HTR-8/SVneo (cell line): ENCODE measurements at regions not wholly inside any gene's neighbourhood (a gene's known extent, or its start where the extent isn't known, plus 50 kb on each side); places are given as distances from the start of the nearest gene placed in this dataset.

Experiments used
- DNase-seq: peaks from one replicate; pipeline ENCODE4 v3.0.0; 2011; ENCODE audit warnings: low spot score, mixed read lengths; ENCODE audit not compliant: insufficient read length
- FAIRE-seq: peaks from 2 replicates; lab custom pipeline; 2011; peaks lifted over from hg19 to GRCh38; lab: Jason Lieb, UNC

GRCh38 chr6:113433335-113433991, 423.7 kb upstream of the MARCKS start:
- no peak for FAIRE-seq
- DNase-seq: no peak

GRCh38 chr6:113434641-113435040, 422.5 kb upstream of the MARCKS start:
- DNase-seq (no peak), FAIRE-seq (no peak)

DNA sequence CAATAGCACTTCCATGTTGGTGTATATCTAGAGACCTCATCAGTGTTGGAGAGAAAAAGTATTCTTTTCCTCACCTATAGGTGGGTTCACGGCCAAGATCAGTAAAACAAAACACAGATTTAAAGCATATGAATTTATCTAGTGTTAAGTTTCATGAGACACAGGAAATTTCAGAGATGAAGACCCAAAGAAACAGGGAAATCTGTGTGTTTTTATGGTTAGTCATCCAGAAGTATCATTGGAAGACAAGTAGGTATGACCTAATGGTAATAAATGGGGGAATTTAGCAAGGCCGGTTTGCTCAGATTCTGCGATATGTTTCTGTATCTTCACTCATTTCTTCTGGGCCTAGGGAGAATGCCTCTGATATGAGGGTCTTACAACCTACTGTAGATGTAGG, 419.6 kb upstream of the MARCKS start:
- FAIRE-seq (no peak), DNase-seq (no peak)

DNA sequence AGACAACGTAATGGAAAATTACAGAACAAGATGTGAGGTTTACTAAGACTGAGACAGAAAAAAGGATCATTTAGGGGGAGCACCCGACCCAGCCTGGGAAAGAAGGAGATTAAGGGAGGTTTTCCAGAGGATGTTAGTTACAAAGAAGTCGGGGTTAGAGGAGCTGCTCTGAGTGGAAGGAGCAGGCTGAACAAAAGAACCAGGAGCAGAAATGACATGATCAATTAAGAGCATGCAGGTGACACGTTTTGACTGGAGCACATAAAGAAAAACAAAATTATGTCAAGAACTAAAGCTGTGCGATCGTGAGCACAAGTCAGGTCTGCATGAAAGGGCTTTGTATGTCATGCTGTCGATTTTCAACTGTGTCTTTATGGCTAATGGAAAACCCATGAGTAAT, 417.3 kb upstream of the MARCKS start:
- no peak for DNase-seq

DNA sequence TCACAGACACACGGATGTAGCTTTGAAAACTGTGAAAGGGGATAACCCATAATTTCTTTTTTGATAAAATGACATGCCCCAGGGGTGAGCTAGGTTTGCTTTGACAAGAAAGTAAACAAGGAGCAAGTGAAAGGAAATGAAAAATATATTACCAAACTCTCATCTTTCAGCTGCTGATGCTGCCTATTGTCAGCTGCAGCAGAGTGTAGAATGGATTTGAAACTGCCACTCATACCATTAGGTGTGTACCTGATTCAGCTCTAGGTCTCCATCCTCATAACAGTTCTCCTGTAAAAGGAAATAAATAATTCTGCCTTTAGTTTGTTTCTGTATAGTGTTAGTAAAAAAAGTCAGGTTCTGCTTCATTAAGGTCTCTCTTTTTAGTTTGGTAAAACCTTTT, 415.1 kb upstream of the MARCKS start:
- no peak for DNase-seq
- no peak for FAIRE-seq

More for the DNA sequence above, 417.3 kb upstream of the MARCKS start:
- FAIRE-seq: no peak

GRCh38 chr6:113445201-113445600, 411.9 kb upstream of the MARCKS start:
- DNase-seq: no peak
- no peak for FAIRE-seq

- FAIRE-seq: no peak
- peak; percentile 40 for DNase-seq
These were observed 409.9 kb upstream of the MARCKS start for GRCh38 chr6:113447088-113447831.

GRCh38 chr6:113449051-113449450, 408.1 kb upstream of the MARCKS start:
- FAIRE-seq: no peak
- DNase-seq: no peak

- DNase-seq (no peak), FAIRE-seq (peak; percentile 62)
These were observed 407.1 kb upstream of the MARCKS start for GRCh38 chr6:113450061-113450465.

DNA sequence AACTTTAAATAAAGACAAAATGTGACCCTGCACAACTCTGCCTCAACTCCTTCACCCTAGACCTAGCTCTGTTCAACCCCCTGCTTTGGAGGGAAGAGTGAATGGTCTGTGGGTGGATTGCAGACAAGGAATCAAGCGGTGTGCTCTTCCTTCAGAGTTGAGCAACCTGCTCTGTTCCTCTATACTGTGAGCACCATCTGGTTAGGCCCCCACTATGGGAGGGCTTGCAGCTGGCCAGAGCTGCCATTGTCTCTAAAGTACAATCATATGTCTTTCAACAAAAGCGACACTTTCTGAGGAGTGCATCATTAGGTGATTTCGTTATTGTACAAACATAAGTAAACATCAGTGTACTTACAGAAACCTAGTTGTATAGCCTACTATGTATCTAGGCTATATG, 406.1 kb upstream of the MARCKS start:
- FAIRE-seq (no peak), DNase-seq (no peak)

DNA sequence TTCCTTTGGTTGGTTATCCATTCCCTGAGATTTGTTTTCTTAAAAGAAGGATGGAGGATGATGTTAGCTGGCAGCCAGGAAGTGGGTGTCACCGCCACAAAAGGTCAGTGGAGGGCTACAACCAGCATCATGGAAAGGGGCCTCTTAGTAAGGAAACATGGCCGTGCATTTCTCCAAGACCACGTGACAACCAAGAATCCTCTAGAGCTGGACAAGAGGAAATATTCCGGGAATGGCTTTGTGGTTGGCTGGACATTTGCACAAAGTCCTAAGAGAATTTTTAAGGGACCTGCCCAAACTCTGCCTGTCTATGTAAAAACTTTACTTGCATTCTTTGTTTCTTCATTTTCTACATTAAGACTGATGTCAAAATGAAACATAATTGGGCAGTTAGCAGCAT, 399.9 kb upstream of the MARCKS start:
- peak; percentile 58 for DNase-seq
- peak; percentile 87 for FAIRE-seq

- no peak for FAIRE-seq
- DNase-seq: no peak
These were observed 399.4 kb upstream of the MARCKS start for GRCh38 chr6:113457751-113458150.

GRCh38 chr6:113458368-113459010, 398.7 kb upstream of the MARCKS start:
- no peak for DNase-seq
- no peak for FAIRE-seq

DNA sequence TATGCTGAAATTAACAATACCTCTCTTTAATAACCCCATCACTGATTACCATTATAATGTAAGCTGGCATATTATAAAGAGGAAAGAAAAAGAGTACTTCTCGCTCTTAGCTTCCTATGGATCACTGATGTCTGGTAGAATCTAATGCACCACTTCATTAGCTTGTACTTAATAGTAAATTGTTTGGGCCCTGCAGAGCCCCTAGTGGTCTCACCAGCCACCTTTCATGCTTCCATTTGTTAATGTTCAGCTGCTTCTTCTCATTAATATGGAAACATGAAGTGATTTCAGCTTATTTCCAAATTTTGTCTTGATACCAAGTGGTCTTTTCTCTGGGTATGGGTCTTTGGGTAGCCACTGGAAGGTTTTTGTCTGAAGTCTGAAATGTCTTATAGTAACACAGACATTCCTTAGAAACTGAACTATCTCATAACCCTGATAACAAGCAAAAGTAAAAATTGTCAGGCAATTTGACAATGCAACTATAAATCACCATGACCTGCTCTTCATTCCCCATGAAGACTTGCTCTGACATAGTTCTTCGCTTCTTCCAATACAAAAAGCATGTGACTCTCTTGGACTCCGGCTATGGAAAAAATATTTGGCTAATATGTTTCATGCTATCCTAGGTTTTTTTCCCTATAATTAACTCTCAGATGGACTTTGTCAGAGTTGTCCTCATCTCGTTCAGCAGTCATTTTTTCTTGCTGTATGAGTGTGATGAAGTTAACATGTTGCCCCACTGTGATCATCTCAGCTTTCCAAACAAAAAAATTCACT, 395.8 kb upstream of the MARCKS start:
- FAIRE-seq: no peak
- DNase-seq: no peak

DNA sequence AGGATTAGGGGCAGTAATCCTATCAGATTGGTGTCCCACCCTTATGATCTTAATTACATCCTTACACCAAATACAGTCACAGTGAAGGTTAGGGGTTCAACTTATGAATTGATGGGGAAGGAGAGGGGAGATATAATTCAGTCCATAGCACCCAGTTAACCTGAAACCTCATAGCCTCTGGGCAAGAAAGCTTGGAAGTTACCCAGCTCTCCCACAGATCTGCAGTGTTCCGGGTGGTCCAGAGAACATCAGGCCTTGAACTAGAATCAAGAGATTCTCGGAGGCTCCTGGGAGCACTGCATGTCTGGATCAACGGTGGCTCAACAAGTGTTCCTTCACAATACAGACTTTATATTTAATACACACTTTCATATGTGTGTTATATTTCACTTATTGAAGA, 392.6 kb upstream of the MARCKS start:
- FAIRE-seq (peak; percentile 58), DNase-seq (no peak)

- DNase-seq (peak; percentile 47), FAIRE-seq (peak; percentile 86)
These were observed 392.2 kb upstream of the MARCKS start for GRCh38 chr6:113464960-113465359.

DNA sequence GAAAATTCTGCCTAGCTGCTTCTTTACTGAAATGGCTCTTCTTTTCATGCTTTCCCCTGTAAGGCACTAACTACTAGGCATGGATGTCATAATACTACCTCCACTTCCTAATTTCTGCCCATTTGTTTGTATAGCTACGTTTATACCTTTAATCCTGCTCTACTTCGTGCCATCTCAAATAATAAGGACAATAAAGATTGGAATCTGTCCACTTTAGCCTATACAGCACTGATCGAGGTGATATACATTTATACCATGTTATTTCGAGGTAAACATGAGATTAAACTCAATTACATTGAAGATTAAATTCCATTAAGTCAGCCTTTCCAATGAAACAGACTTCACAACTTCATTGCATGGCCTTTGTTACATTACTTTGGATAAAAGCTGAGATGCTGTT, 390.6 kb upstream of the MARCKS start:
- DNase-seq: no peak

GRCh38 chr6:113475392-113475791, 381.8 kb upstream of the MARCKS start:
- FAIRE-seq: no peak
- no peak for DNase-seq

More for the DNA sequence above, 390.6 kb upstream of the MARCKS start:
- FAIRE-seq: no peak

- FAIRE-seq (no peak), DNase-seq (no peak)
These were observed 380.0 kb upstream of the MARCKS start for GRCh38 chr6:113476937-113477839.

GRCh38 chr6:113480616-113481015, 376.5 kb upstream of the MARCKS start:
- DNase-seq (no peak), FAIRE-seq (no peak)
